Stomach smooth muscle (tissue), 2 donors: ENCODE measurements at regions not wholly inside any gene's neighbourhood (a gene's known extent, or its start where the extent isn't known, plus 50 kb on each side); places are given as distances from the start of the nearest gene placed in this dataset.
"Not testable (repeated sequence)": the region's sequence is repeated elsewhere in the genome, so short reads cannot be mapped to it uniquely, and the experiment has no call there.

Experiments
- H3K27ac ChIP-seq: one replicate; pipeline ENCODE4 v1.7.0; 2013; ENCODE audit warnings: mild to moderate bottlenecking, low read length, inconsistent platforms
- H3K27me3 ChIP-seq, 2 donors: one replicate each; pipeline ENCODE4 v1.7.0; 2013; ENCODE audit warnings: low read length in 2 of 2; ENCODE audit not compliant: insufficient read depth in 2 of 2, control insufficient read depth in 1 of 2
- H3K36me3 ChIP-seq, 2 donors: one replicate each; pipeline ENCODE4 v1.7.0; 2013; ENCODE audit warnings: low read length in 2 of 2; ENCODE audit not compliant: control insufficient read depth in 2 of 2, insufficient read depth in 2 of 2
- H3K4me1 ChIP-seq: one replicate; pipeline ENCODE4 v1.7.0; 2013; ENCODE audit warnings: low read length; ENCODE audit not compliant: control insufficient read depth, insufficient read depth
- H3K4me3 ChIP-seq, 2 donors: one replicate each; pipeline ENCODE4 v1.7.0; 2013; ENCODE audit warnings: low read length in 2 of 2
- H3K9ac ChIP-seq, 2 donors: one replicate each; pipeline ENCODE4 v1.7.0; 2013; ENCODE audit warnings: low read length in 2 of 2, mild to moderate bottlenecking in 1 of 2
- H3K9me3 ChIP-seq, 2 donors: one replicate each; pipeline ENCODE4 v1.7.0; 2013; ENCODE audit warnings: low read length in 2 of 2; ENCODE audit not compliant: control insufficient read depth in 2 of 2
- donor health status: healthy.
- donor health status: Pancreatic carcinoma.

DNA sequence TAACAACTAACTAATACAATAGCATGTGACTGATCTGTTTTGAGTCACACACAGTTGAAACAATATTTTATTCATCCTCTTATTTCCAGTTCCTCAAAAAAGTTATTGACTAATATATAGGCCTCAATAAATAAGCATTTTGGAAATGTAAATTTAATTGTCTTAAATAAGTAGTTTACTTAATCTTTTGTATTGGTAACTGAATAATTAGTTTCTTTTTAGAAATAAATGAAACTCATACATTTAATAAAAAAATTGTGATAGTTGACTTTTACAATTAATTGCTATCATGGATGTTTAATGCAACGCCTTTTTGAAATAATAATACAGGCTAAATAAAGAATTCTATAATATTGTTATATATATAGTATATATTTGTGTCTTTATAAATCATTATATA, 500.8 kb upstream of the PCDH20 start:
- Histone ChIP-seq H3K27me3 (no peaks in the 10 kb centered on the region), H3K9me3 (no peaks in the 10 kb centered on the region), H3K4me3 (no peak overlapping the region), H3K36me3 (no peaks in the 10 kb centered on the region), H3K9ac (no peak overlapping the region), H3K4me1 (no peaks in the 10 kb centered on the region), H3K27ac (no peak overlapping the region)

DNA sequence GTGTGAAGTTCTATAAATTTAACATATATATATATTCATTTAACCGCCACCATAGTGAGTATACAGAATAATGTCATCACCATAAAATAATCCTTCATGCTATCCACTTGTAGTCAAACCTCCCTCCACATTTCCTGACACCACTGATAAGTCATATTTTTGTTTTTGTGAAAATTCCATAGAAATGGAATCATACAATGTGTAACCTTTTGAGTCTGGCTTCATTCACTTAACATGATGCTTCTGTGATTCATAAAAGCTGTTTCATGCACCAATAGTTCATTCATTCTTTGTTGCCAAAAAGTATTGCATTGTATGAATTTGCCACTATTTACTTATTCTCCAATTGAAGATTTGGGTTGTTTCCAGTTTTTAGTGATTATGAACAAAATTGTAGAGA, 497.5 kb upstream of the PCDH20 start:
- H3K27me3 ChIP-seq, result no peaks in the 10 kb centered on the region
- H3K36me3 ChIP-seq, result no peaks in the 10 kb centered on the region
- H3K9me3 ChIP-seq, result no peaks in the 10 kb centered on the region
- H3K9ac ChIP-seq, result no peak overlapping the region
- H3K27ac ChIP-seq, result no peak overlapping the region
- no peaks in the 10 kb centered on the region for H3K4me1 ChIP-seq
- no peak overlapping the region for H3K4me3 ChIP-seq

DNA sequence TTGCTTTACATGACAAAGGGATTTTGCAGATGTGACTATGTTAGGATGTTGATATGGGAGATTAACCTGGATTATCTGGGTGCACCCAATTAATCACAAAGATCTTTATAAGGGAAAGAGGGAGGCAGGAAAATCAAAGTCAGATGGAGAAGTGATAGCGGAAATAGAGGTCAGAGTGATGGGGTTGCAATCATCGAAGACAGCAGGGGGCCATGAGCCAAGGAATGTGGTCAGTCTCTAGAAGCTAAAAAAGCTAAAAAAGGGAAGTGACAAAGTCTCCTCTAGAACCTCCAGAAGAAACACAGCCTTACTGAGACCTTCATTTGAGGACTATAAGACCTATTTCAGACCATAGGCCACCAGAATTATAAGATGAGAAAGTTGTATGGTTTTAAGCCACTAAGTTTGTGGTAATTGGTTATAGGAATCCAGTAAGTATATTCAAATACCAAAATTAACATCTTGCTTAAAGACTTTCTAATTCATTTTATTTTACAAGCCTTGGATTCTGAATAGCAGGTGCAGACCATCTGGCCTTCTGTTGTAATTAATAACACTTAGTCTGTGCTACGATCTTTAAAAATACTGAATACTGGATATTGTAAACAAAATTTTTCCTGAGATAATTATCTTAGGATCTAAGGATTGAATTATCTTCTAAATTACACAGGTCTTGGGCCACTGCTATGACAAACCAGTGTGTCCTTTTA, 493.4 kb upstream of the PCDH20 start:
- no peak overlapping the region for H3K4me3 ChIP-seq
- H3K4me1 ChIP-seq, result no peaks in the 10 kb centered on the region
- H3K9me3 ChIP-seq, result no peaks in the 10 kb centered on the region
- no peak overlapping the region for H3K27ac ChIP-seq
- H3K9ac ChIP-seq, result no peak overlapping the region
- no peaks in the 10 kb centered on the region for H3K27me3 ChIP-seq
- no peaks in the 10 kb centered on the region for H3K36me3 ChIP-seq

DNA sequence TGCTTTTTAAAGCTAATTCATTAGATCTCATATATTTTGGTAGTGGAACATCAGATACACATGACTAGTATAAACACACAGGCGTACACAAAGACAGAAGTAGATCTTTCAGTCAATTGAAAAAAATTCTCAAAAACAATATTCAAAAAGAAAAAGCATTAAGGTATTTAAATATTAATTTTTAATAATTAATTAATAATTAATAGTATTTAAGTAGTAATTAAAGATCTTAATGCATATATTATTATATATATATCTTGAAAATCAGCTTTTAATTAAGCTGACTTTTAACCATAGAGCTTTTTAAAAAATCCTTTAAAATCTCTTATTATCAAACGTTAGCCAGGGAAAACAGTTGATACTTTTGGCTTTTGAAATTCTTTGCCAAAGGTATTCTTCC, 489.4 kb upstream of the PCDH20 start:
- Histone ChIP-seq H3K27me3 (no peaks in the 10 kb centered on the region), H3K4me1 (no peaks in the 10 kb centered on the region), H3K27ac (no peak overlapping the region), H3K9ac (no peak overlapping the region), H3K36me3 (no peaks in the 10 kb centered on the region), H3K9me3 (peaks cover 0 to 4% of the 10 kb centered on the region in 2 donors), H3K4me3 (no peak overlapping the region)

DNA sequence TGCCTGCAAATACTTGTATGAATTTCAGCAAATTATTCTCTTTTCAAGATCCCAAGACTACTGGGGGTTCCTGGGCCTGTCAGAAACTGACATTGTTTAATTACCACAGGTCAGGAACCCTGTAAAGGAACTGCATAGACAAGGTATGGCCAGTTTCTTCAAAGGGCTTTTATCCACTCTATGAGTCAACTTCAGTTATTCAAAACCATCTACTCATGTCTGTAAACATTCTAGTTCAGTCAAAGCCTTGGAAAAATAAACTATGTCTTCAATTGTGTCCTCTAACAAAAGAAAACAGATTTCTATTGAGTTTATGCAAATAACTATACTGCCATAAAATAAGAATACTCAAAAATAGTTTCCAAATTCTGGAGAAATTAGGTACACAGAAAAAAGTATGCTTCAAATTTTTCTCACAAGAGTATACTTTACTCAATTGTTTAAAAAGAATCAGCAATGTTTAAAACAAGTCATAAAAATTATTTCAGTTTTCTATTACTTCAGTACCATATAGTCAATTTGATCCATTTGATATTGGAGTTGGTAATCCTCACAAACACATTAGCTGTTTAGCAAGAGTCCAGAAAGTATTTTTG, 486.4 kb upstream of the PCDH20 start:
- Histone ChIP-seq H3K27me3 (no peaks in the 10 kb centered on the region), H3K9me3 (peaks cover 0 to 4% of the 10 kb centered on the region in 2 donors), H3K36me3 (no peaks in the 10 kb centered on the region), H3K4me3 (no peak overlapping the region), H3K9ac (no peak overlapping the region), H3K4me1 (no peaks in the 10 kb centered on the region), H3K27ac (no peak overlapping the region)

DNA sequence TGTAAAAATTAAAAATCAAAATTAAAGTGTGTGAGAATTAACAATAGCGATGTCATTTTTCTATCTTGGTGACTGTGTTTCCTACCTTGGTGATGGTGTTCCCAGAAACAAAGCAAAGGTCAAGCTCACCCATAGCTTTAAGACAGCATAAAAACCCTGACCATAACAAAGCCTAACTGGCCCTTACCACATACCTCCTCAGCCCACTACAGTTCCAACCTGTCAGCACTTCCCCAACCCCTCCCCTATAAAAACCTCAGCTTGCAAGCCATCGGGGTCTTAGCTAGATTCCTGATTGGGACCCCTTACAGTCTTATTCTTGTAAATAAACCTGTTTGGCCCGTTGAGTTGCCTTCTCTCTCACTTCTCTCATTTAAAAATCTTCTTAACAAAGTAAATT, 484.4 kb upstream of the PCDH20 start:
- Histone ChIP-seq H3K9ac (no peak overlapping the region), H3K27ac (no peak overlapping the region), H3K9me3 (peaks cover 0 to 4% of the 10 kb centered on the region in 2 donors), H3K27me3 (no peaks in the 10 kb centered on the region), H3K4me1 (no peaks in the 10 kb centered on the region), H3K4me3 (no peak overlapping the region), H3K36me3 (no peaks in the 10 kb centered on the region)

DNA sequence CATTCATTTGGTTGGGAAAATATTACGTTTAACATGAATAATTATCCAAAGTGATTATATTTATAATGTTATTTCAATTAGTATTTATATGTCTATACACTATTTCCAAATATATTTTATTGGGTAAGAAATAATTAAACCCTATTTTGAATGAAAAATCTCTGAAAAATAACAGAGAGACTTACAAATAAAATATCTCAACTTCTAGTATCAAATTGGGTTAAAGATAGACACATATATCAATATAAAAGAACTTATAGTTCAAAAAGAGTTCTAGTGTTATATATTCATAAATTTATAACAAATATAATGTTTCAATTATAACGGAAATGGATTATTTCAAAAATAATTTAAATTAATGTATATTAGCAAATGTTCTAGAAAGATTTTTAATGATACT, 482.6 kb upstream of the PCDH20 start:
- Histone ChIP-seq H3K4me3 (no peak overlapping the region), H3K9me3 (peaks cover 0 to 4% of the 10 kb centered on the region in 2 donors), H3K27ac (no peak overlapping the region), H3K36me3 (no peaks in the 10 kb centered on the region), H3K9ac (no peak overlapping the region), H3K4me1 (no peaks in the 10 kb centered on the region), H3K27me3 (no peaks in the 10 kb centered on the region)

DNA sequence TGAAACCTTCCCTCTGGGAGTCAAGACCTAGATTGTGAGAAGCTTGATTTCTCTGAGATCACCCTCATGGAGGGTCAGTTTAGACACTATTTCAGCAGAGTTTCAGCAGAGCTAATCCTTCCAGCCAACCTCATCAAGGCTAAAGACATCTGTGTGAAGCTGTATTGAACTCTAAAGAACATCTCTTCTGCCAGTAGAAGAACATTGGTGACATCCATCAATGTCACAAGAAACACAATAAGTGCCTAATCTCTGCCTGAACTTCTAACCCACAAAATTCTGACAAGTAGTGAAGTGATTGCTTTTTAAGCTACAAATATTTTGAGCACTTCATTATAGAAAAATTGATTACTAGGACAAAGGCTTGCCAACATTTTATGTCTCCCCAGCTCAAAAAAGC, 475.8 kb upstream of the PCDH20 start:
- Histone ChIP-seq H3K4me1 (no peaks in the 10 kb centered on the region), H3K4me3 (no peak overlapping the region), H3K27ac (no peak overlapping the region), H3K36me3 (no peaks in the 10 kb centered on the region), H3K27me3 (no peaks in the 10 kb centered on the region), H3K9ac (no peak overlapping the region), H3K9me3 (no peaks in the 10 kb centered on the region)

DNA sequence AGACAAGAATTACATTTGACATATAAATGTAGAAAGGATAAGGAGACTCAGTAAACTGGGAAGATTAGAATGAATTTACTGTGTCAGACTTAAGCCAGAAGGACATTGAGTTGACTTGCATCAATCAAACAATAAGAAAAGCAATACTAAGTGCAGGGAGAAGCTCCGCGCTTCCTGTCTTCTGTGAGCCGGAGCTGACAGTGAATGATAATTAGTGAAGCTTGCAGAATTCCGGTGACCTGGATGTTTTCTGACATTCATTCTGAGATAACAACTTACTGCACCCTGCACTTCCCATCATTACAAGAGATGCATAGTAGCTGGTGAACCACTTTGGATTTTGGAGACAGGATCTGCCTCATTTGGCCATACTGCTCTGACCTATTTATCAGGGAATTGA, 469.2 kb upstream of the PCDH20 start:
- no peaks in the 10 kb centered on the region for H3K36me3 ChIP-seq
- H3K4me1 ChIP-seq, result no peaks in the 10 kb centered on the region
- no peak overlapping the region for H3K9ac ChIP-seq
- H3K27me3 ChIP-seq, result no peaks in the 10 kb centered on the region
- H3K27ac ChIP-seq, result no peak overlapping the region
- no peaks in the 10 kb centered on the region for H3K9me3 ChIP-seq
- H3K4me3 ChIP-seq, result no peak overlapping the region

DNA sequence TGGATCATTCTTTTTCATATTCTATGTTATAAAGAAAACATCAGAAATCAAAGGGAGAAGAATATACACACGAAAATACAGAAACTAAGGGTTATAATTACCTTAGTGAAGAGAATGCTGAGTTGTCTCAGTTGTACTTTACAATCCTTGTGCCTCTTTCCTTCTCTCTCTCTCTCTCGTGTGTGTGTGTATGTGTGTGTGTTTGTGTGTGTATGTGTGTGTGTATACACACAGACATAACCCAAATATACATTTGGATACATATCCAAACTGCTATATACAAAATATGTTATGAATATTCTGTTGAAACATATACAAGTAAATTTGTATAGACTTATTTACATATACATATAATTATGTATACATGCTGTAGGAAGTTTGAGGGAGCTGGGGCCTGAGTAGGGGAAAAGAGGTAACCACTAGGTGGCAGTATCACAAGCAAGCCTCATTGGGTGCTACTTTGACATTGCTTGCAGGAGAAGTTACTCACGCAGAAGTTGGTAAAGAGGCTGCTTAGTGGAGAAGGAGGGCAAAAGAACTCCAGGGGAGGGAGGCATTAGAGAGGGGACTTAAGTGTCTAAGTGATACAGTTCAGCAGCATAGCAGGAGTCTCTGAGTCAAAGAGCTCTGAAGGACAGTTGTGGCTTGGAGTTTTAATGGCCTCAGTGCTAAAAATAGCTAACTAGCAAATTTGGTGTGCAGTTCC, 465.1 kb upstream of the PCDH20 start:
- no peaks in the 10 kb centered on the region for H3K4me1 ChIP-seq
- H3K9ac ChIP-seq, result no peak overlapping the region
- H3K9me3 ChIP-seq, result no peaks in the 10 kb centered on the region
- H3K27ac ChIP-seq, result no peak overlapping the region
- no peaks in the 10 kb centered on the region for H3K27me3 ChIP-seq
- no peaks in the 10 kb centered on the region for H3K36me3 ChIP-seq
- H3K4me3 ChIP-seq, result no peak overlapping the region

DNA sequence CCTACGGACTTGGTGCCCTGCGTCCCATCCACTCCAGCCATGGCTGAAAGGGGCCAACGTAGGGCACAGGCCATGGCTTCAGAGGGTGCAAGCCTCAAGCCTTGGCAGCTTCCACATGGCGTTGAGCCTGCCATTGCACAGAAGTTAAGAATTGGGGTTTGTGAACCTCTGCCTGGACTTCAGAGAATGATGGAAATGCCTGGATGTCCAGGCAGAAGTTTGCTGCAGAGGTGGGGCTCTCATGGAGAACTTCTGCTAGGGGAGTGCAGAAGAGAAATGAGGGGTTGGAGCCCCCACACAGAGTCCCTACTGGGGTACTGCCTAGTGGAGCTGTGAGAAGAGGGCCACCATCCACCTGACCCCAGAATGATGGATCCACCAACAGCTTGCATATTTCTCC, 462.9 kb upstream of the PCDH20 start:
- H3K27ac ChIP-seq, H3K4me1 ChIP-seq, H3K9ac ChIP-seq, H3K4me3 ChIP-seq, H3K9me3 ChIP-seq, H3K36me3 ChIP-seq, H3K27me3 ChIP-seq: not testable (repeated sequence)
